ENCODE measurements at regions not wholly inside any gene's neighbourhood (a gene's known extent, or its start where the extent isn't known, plus 50 kb on each side); places are given as distances from the start of the nearest gene placed in this dataset.

DNA sequence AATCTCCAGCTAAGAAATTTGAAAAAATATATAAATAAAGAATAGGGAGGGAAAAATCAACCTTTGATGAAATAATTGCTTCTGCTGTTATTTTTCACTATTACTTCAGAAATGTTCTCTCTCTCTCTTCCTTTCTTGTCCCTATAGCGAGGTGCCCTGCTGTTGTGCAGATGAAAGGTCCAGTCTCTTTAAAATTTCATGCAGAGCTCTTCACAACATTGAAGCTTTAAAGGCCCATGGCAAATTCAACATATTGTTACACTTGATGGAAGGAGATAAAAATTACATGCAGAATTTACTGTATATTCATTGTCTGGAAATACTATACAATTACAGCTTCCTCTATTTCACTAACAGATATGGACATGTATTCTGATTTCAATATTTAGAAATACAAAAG, 86.4 kb upstream of the PSMD7 start (continued):
- TF ChIP-seq CAMTA2 (CRISPR knock-in tag; IDR thresholded peaks at IDR 0.05; ENCODE audit: borderline replicate concordance) (no peak), HNRNPH1 (optimal IDR thresholded peaks at IDR 0.05; ENCODE audit: low read depth, low read length) (no peak), SIX1 (CRISPR knock-in tag; IDR thresholded peaks at IDR 0.05; ENCODE audit: borderline replicate concordance) (no peak)
- TF ChIP-seq, protein P1, sequence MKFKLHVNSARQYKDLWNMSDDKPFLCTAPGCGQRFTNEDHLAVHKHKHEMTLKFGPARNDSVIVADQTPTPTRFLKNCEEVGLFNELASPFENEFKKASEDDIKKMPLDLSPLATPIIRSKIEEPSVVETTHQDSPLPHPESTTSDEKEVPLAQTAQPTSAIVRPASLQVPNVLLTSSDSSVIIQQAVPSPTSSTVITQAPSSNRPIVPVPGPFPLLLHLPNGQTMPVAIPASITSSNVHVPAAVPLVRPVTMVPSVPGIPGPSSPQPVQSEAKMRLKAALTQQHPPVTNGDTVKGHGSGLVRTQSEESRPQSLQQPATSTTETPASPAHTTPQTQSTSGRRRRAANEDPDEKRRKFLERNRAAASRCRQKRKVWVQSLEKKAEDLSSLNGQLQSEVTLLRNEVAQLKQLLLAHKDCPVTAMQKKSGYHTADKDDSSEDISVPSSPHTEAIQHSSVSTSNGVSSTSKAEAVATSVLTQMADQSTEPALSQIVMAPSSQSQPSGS (CRISPR knock-in tag; IDR thresholded peaks at IDR 0.05) = no peak

DNA sequence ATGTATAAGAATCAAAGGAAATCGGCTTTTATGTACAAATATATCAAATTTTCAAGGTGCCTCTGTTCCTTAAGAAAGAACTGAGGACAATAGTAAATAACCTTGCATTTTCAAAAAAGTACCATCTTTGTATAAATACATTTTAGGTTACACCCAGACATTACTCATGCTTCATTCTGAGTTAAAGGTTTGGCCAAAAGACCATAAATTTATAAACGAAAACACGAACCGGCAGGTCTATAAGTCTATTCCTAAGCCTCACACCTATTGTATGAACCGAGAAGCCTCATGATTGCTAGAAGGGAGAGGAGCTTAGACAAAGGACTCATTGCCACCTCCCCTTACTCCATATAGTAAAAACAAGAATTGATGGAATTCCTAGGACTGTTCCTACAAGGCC, 94.6 kb upstream of the PSMD7 start:
- WGBS (ENCODE audit: low lambda C conversion rate) = 18% methylated on average over 5 of the region's 5 CpGs
- Histone ChIP-seq H3K4me3 (replicated peaks in 1 of 3; ENCODE audit: insufficient read depth in 1 of 3, low read depth in 2 of 3, low read length in 3 of 3) (no peak overlapping the region), H3K27me3 (ENCODE audit: control insufficient read depth in 1 of 2, insufficient read depth in 2 of 2, low read length in 2 of 2) (peaks cover 0 to 17% of the 10 kb centered on the region in 2 experiments; a peak in 1 of 5 replicates), H3K36me3 (replicated peaks in 1 of 2; ENCODE audit: control insufficient read depth in 1 of 2, insufficient read depth in 2 of 2, low read length in 2 of 2) (no peaks in the 10 kb centered on the region), H3K4me2 (ENCODE audit: low read depth, low read length) (no peak overlapping the region), H2AFZ (ENCODE audit: low read length) (no peak overlapping the region), H3K79me2 (ENCODE audit: insufficient read depth, low read length) (no peaks in the 10 kb centered on the region), H4K20me1 (ENCODE audit: insufficient read depth, low read length) (no peaks in the 10 kb centered on the region), H3K9me3 (ENCODE audit: low read length) (no peaks in the 10 kb centered on the region), H3K27ac (ENCODE audit: extremely low read length, insufficient read depth, low read length) (no peak overlapping the region), H3K4me1 (ENCODE audit: insufficient read depth, low read length) (no peaks in the 10 kb centered on the region), H3K9ac (ENCODE audit: insufficient read depth, low read depth, low read length) (no peak overlapping the region)
- in situ Hi-C loops (cut with HindIII; ENCODE audit: extremely low pct_ligation_motif_present, low pct_unique_long_range_greater_than_20kb) (no loop called here), intact Hi-C loops (cut with micrococcal nuclease; ENCODE audit: unreplicated experiment) (no loop called here)
- ChIA-PET POLR2A (no interaction called here), CTCF (ENCODE audit: low intra/inter-chr PET ratio, low total read pairs) (no interaction called here)
- DNase-seq (ENCODE audit: low spot score) (no peak), ATAC-seq (no peak), FAIRE-seq (no peak)
- BruUV-seq (replicated peaks) = no TSS peak
- TF ChIP-seq ARID2 (CRISPR knock-in tag; IDR thresholded peaks at IDR 0.05; ENCODE audit: borderline replicate concordance) (no peak), ZNF556 (CRISPR knock-in tag; IDR thresholded peaks at IDR 0.05; ENCODE audit: borderline replicate concordance) (no peak), SALL2 (CRISPR knock-in tag; IDR thresholded peaks at IDR 0.05) (no peak), FOXK1 (CRISPR knock-in tag; IDR thresholded peaks at IDR 0.05; ENCODE audit: borderline replicate concordance, low read depth) (no peak), TCF7 (IDR thresholded peaks at IDR 0.05; ENCODE audit: low read depth) (no peak)
- TF ChIP-seq, protein P2, sequence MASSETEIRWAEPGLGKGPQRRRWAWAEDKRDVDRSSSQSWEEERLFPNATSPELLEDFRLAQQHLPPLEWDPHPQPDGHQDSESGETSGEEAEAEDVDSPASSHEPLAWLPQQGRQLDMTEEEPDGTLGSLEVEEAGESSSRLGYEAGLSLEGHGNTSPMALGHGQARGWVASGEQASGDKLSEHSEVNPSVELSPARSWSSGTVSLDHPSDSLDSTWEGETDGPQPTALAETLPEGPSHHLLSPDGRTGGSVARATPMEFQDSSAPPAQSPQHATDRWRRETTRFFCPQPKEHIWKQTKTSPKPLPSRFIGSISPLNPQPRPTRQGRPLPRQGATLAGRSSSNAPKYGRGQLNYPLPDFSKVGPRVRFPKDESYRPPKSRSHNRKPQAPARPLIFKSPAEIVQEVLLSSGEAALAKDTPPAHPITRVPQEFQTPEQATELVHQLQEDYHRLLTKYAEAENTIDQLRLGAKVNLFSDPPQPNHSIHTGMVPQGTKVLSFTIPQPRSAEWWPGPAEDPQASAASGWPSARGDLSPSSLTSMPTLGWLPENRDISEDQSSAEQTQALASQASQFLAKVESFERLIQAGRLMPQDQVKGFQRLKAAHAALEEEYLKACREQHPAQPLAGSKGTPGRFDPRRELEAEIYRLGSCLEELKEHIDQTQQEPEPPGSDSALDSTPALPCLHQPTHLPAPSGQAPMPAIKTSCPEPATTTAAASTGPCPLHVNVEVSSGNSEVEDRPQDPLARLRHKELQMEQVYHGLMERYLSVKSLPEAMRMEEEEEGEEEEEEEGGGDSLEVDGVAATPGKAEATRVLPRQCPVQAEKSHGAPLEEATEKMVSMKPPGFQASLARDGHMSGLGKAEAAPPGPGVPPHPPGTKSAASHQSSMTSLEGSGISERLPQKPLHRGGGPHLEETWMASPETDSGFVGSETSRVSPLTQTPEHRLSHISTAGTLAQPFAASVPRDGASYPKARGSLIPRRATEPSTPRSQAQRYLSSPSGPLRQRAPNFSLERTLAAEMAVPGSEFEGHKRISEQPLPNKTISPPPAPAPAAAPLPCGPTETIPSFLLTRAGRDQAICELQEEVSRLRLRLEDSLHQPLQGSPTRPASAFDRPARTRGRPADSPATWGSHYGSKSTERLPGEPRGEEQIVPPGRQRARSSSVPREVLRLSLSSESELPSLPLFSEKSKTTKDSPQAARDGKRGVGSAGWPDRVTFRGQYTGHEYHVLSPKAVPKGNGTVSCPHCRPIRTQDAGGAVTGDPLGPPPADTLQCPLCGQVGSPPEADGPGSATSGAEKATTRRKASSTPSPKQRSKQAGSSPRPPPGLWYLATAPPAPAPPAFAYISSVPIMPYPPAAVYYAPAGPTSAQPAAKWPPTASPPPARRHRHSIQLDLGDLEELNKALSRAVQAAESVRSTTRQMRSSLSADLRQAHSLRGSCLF (CRISPR knock-in tag; IDR thresholded peaks at IDR 0.05; ENCODE audit: borderline replicate concordance) = no peak
- TF ChIP-seq, protein P3, sequence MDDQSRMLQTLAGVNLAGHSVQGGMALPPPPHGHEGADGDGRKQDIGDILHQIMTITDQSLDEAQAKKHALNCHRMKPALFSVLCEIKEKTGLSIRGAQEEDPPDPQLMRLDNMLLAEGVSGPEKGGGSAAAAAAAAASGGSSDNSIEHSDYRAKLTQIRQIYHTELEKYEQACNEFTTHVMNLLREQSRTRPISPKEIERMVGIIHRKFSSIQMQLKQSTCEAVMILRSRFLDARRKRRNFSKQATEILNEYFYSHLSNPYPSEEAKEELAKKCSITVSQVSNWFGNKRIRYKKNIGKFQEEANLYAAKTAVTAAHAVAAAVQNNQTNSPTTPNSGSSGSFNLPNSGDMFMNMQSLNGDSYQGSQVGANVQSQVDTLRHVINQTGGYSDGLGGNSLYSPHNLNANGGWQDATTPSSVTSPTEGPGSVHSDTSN (CRISPR knock-in tag; IDR thresholded peaks at IDR 0.05; ENCODE audit: borderline replicate concordance) = no peak

All from HepG2 (cell line).